WTC11 (cell line): ENCODE measurements at regions not wholly inside any gene's neighbourhood (a gene's known extent, or its start where the extent isn't known, plus 50 kb on each side); places are given as distances from the start of the nearest gene placed in this dataset.

ENCODE experiments used
- ATAC-seq: fragments of 200-7000 bp; cut with Tn5 transposase; 2 replicates; pipeline ENCODE4 v1.10.0; 2021; ENCODE audit warnings: mild to moderate bottlenecking, moderate library complexity
- CTCF ChIA-PET: fragments of 300-600 bp; sonication (Branson Sonifier 250); formaldehyde crosslinking; loops from one replicate; lab custom pipeline; 2021; ENCODE audit warnings: antibody characterized with exemption; lab: Charles Lee
- POLR2A ChIA-PET: fragments of 350-600 bp; sonication (Branson Sonifier 250); formaldehyde crosslinking; loops from one replicate; lab custom pipeline; 2021; ENCODE audit warnings: antibody characterized with exemption; lab: Charles Lee
- DNase-seq: peaks from one replicate; pipeline ENCODE4 v3.0.0; 2021; ENCODE audit warnings: low spot score
- H3K27ac Mint-ChIP-seq: 2 replicates; pipeline ENCODE4 v1.8.0; 2021; ENCODE audit warnings: mixed read lengths
- H3K27me3 Mint-ChIP-seq: 2 replicates; pipeline ENCODE4 v1.8.0; 2021; ENCODE audit warnings: low read depth, mild to moderate bottlenecking, moderate library complexity, mixed read lengths
- H3K36me3 Mint-ChIP-seq: 2 replicates; pipeline ENCODE4 v1.8.0; 2021; ENCODE audit warnings: mixed read lengths
- H3K4me1 Mint-ChIP-seq: 2 replicates; pipeline ENCODE4 v1.8.0; 2022; ENCODE audit warnings: mixed read lengths
- H3K4me3 Mint-ChIP-seq: 2 replicates; pipeline ENCODE4 v1.8.0; 2021; ENCODE audit warnings: mild to moderate bottlenecking, moderate library complexity, mixed read lengths
- H3K9me3 Mint-ChIP-seq: 2 replicates; pipeline ENCODE4 v1.8.0; 2021; ENCODE audit warnings: mixed read lengths
- ELF4 ChIP-seq: sonication (generic); formaldehyde crosslinking; IDR thresholded peaks from 2 replicates; pipeline ENCODE4 v1.8.1; 2022; ENCODE audit warnings: low read depth, mild to moderate bottlenecking, moderate library complexity, missing genetic modification reagents
- EMX1 ChIP-seq: fragments of 250-450 bp; sonication (Bioruptor Pico); IDR thresholded peaks from 2 replicates; pipeline ENCODE4 v1.8.0; 2021; ENCODE audit warnings: mild to moderate bottlenecking
- ERG ChIP-seq: fragments of 250-450 bp; sonication (Bioruptor Pico); IDR thresholded peaks from 2 replicates; pipeline ENCODE4 v1.8.0; 2021; ENCODE audit warnings: mild to moderate bottlenecking
- GTF2I ChIP-seq: fragments of 250-450 bp; sonication (Bioruptor Pico); conservative IDR thresholded peaks from 2 replicates; pipeline ENCODE4 v1.4.0; 2021; ENCODE audit warnings: mild to moderate bottlenecking
- NFATC4 ChIP-seq: fragments of 250-450 bp; sonication (Bioruptor Pico); IDR thresholded peaks from 2 replicates; pipeline ENCODE4 v1.9.0; 2021; ENCODE audit warnings: mild to moderate bottlenecking
- PRRX2 ChIP-seq: fragments of 250-450 bp; sonication (Bioruptor Pico); IDR thresholded peaks from 2 replicates; pipeline ENCODE4 v1.8.0; 2021; ENCODE audit warnings: mild to moderate bottlenecking
- RORB ChIP-seq: fragments of 250-450 bp; sonication (Bioruptor Pico); IDR thresholded peaks from 2 replicates; pipeline ENCODE4 v1.9.0; 2021; ENCODE audit warnings: mild to moderate bottlenecking
- SMAD3 ChIP-seq: sonication (generic); formaldehyde crosslinking; IDR thresholded peaks from 2 replicates; pipeline ENCODE4 v1.8.0; 2022; ENCODE audit warnings: missing genetic modification reagents, mild to moderate bottlenecking, borderline replicate concordance
- TEAD1 ChIP-seq: sonication (generic); formaldehyde crosslinking; IDR thresholded peaks from 2 replicates; pipeline ENCODE4 v1.8.0; 2022; ENCODE audit warnings: mild to moderate bottlenecking, missing genetic modification reagents
- USF2 ChIP-seq: sonication (generic); formaldehyde crosslinking; IDR thresholded peaks from 2 replicates; pipeline ENCODE4 v1.8.1; 2023; ENCODE audit warnings: mild to moderate bottlenecking, missing genetic modification reagents, moderate library complexity
- ZNF281 ChIP-seq: sonication (generic); formaldehyde crosslinking; IDR thresholded peaks from 2 replicates; pipeline ENCODE4 v1.8.0; 2023; ENCODE audit warnings: mild to moderate bottlenecking, missing genetic modification reagents
- ZNF317 ChIP-seq: sonication (generic); formaldehyde crosslinking; IDR thresholded peaks from 2 replicates; pipeline ENCODE4 v1.8.1; 2023; ENCODE audit warnings: low read depth, mild to moderate bottlenecking, moderate library complexity, missing genetic modification reagents, borderline replicate concordance
- ZSCAN18 ChIP-seq: fragments of 250-450 bp; sonication (Bioruptor Pico); IDR thresholded peaks from 2 replicates; pipeline ENCODE4 v2.1.2; 2022; ENCODE audit warnings: mild to moderate bottlenecking, moderate library complexity

- no peak overlapping the region for H3K27ac Mint-ChIP-seq
- ChIA-PET POLR2A (interaction anchor here (1.0 kb wide), 1 partner anchor 115 kb away, joined by 3 read pairs; no protein-coding TSS in a partner anchor), CTCF (interaction anchor here (0.6 to 1.6 kb wide), 6 partner anchors 15 to 448 kb away, joined by 3 to 5 read pairs (median 4); no protein-coding TSS in a partner anchor)
- no peaks in the 10 kb centered on the region for H3K36me3 Mint-ChIP-seq
- peaks cover 22% of the 10 kb centered on the region for H3K4me1 Mint-ChIP-seq
- no peak for DNase-seq
- H3K27me3 Mint-ChIP-seq = no peaks in the 10 kb centered on the region
- H3K9me3 Mint-ChIP-seq = no peaks in the 10 kb centered on the region
- no peak overlapping the region for H3K4me3 Mint-ChIP-seq
- no peak for ATAC-seq
- TF ChIP-seq ERG (CRISPR knock-in tag) (no peak), PRRX2 (no peak), TEAD1 (CRISPR knock-in tag) (no peak), SMAD3 (CRISPR knock-in tag) (no peak), ZSCAN18 (CRISPR knock-in tag) (no peak), USF2 (CRISPR knock-in tag) (no peak), ZNF281 (no peak)
Observed at GRCh38 chr4:17332478-17332877, 179.4 kb downstream of the QDPR start.

- ChIA-PET CTCF (interaction anchor here (1.1 to 1.6 kb wide), 3 partner anchors 18 to 413 kb away, joined by 4 to 15 read pairs (median 10); no protein-coding TSS in a partner anchor), POLR2A (no interaction called here)
- H3K36me3 Mint-ChIP-seq = no peaks in the 10 kb centered on the region
- H3K27ac Mint-ChIP-seq = no peak overlapping the region
- no peak overlapping the region for H3K4me3 Mint-ChIP-seq
- no peak for ATAC-seq
- no peak for DNase-seq
- H3K27me3 Mint-ChIP-seq = no peaks in the 10 kb centered on the region
- H3K9me3 Mint-ChIP-seq = peaks cover 3% of the 10 kb centered on the region; the same call in 1 of the 2 replicates
- H3K4me1 Mint-ChIP-seq = peaks cover 22% of the 10 kb centered on the region
- TF ChIP-seq NFATC4 (CRISPR knock-in tag) (no peak), ELF4 (CRISPR knock-in tag) (no peak), RORB (no peak), EMX1 (no peak), ZNF317 (CRISPR knock-in tag) (no peak)
Observed at GRCh38 chr4:17329046-17329445, 182.8 kb downstream of the QDPR start.

GRCh38 chr4:17328141-17328815 lies 183.6 kb downstream of the QDPR start:
- H3K27me3 Mint-ChIP-seq = no peaks in the 10 kb centered on the region; the same call in 1 of the 2 replicates
- no peaks in the 10 kb centered on the region for H3K36me3 Mint-ChIP-seq
- ChIA-PET POLR2A (no interaction called here), CTCF (interaction anchor here (1.1 to 1.6 kb wide), 3 partner anchors 19 to 412 kb away, joined by 4 to 15 read pairs (median 10); no protein-coding TSS in a partner anchor)
- H3K27ac Mint-ChIP-seq = no peak overlapping the region
- TF ChIP-seq GTF2I (CRISPR knock-in tag) = no peak
- H3K4me1 Mint-ChIP-seq = peaks cover 30% of the 10 kb centered on the region
- no peak overlapping the region for H3K4me3 Mint-ChIP-seq
- H3K9me3 Mint-ChIP-seq = peaks cover 3% of the 10 kb centered on the region; the same call in 1 of the 2 replicates
- no peak for DNase-seq
- ATAC-seq = no peak
